Right lobe of liver (tissue), 4 donors: ENCODE measurements at regions not wholly inside any gene's neighbourhood (a gene's known extent, or its start where the extent isn't known, plus 50 kb on each side); places are given as distances from the start of the nearest gene placed in this dataset.

Source experiments
- POLR2A ChIP-seq: fragments of 450-650 bp; IDR thresholded peaks from one replicate; pipeline ENCODE4 v1.6.1; 2017; ENCODE audit warnings: antibody characterized with exemption, mild to moderate bottlenecking
- TF ChIP-seq, protein P1 (sequence below), 4 donors: fragments of 200-600 bp in 3 of 4; fragments of 450-650 bp in 1 of 4; IDR thresholded peaks; one replicate each; pipeline versions ENCODE4 v1.5.1 to v1.8.0; 2016 to 2022; ENCODE audit warnings: antibody characterized with exemption in 4 of 4, mild to moderate bottlenecking in 2 of 4
- donor health status: DM: no; HTN: no; CAD: no.
- donor health status: DM: no; HTN: no; CAD: no.
- donor health status: DM: no; HTN: yes; CAD: no.

DNA sequence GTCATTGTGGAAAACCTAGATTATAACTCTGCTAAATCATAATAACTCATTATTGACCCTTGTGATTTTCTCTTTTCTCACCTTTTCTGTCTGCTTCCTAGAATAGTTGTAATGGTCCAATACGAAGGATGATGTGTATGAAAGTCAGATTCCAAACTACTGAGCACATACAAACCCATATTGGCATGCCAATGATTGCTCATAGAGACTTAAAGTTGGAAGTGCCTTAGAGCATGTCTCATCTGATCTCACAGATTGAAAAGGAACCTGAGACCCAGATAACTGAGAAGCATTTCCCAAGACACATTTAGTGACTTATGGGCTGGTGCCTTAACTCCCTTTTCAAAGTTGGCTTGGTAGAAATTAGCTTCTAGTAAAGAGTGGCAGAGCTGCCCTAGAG lies 594.3 kb downstream of the REEP3 start:
- TF ChIP-seq, protein P1, sequence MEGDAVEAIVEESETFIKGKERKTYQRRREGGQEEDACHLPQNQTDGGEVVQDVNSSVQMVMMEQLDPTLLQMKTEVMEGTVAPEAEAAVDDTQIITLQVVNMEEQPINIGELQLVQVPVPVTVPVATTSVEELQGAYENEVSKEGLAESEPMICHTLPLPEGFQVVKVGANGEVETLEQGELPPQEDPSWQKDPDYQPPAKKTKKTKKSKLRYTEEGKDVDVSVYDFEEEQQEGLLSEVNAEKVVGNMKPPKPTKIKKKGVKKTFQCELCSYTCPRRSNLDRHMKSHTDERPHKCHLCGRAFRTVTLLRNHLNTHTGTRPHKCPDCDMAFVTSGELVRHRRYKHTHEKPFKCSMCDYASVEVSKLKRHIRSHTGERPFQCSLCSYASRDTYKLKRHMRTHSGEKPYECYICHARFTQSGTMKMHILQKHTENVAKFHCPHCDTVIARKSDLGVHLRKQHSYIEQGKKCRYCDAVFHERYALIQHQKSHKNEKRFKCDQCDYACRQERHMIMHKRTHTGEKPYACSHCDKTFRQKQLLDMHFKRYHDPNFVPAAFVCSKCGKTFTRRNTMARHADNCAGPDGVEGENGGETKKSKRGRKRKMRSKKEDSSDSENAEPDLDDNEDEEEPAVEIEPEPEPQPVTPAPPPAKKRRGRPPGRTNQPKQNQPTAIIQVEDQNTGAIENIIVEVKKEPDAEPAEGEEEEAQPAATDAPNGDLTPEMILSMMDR (IDR thresholded peaks at IDR 0.05), result no peak
- TF ChIP-seq POLR2A, result no peak
